HepG2 (cell line): ENCODE measurements at regions not wholly inside any gene's neighbourhood (a gene's known extent, or its start where the extent isn't known, plus 50 kb on each side); places are given as distances from the start of the nearest gene placed in this dataset.

ENCODE experiments used
- FOXP4 ChIP-seq: sonication (generic); formaldehyde crosslinking; IDR thresholded peaks from 2 replicates; pipeline ENCODE4 v1.4.0; 2020; ENCODE audit warnings: missing genetic modification reagents
- HNF1A ChIP-seq, 2 experiments: sonication (generic) in 1 of 2; formaldehyde crosslinking in 1 of 2; IDR thresholded peaks; 2 replicates each; pipeline versions ENCODE4 v1.4.0 to v1.6.1; 2016 to 2020; ENCODE audit warnings: borderline replicate concordance in 1 of 2, low read depth in 1 of 2, mild to moderate bottlenecking in 1 of 2, missing genetic modification reagents in 1 of 2
- KLF13 ChIP-seq: sonication (generic); formaldehyde crosslinking; IDR thresholded peaks from 2 replicates; pipeline ENCODE4 v1.4.0; 2020; ENCODE audit warnings: mild to moderate bottlenecking, missing genetic modification reagents
- MXI1 ChIP-seq: IDR thresholded peaks from 3 replicates; pipeline ENCODE4 v1.6.1; 2012; ENCODE audit warnings: low read depth, low read length, inconsistent platforms, borderline replicate concordance
- PBX3 ChIP-seq: sonication (generic); formaldehyde crosslinking; IDR thresholded peaks from 2 replicates; pipeline ENCODE4 v1.8.1; 2023; ENCODE audit warnings: missing genetic modification reagents, inconsistent platforms, borderline replicate concordance
- PHF8 ChIP-seq: sonication (generic); formaldehyde crosslinking; IDR thresholded peaks from 2 replicates; pipeline ENCODE4 v1.5.0; 2020; ENCODE audit warnings: missing genetic modification reagents
- REPIN1 ChIP-seq: sonication (generic); formaldehyde crosslinking; IDR thresholded peaks from 2 replicates; pipeline ENCODE4 v1.8.0; 2022; ENCODE audit warnings: missing genetic modification reagents, low read depth, mild to moderate bottlenecking, borderline replicate concordance
- ZFX ChIP-seq: sonication (generic); formaldehyde crosslinking; IDR thresholded peaks from 2 replicates; pipeline ENCODE4 v1.4.0; 2020; ENCODE audit warnings: mild to moderate bottlenecking, low read depth, missing genetic modification reagents, moderate library complexity
- ZNF20 ChIP-seq: sonication (generic); formaldehyde crosslinking; IDR thresholded peaks from 2 replicates; pipeline ENCODE4 v1.4.0; 2020; ENCODE audit warnings: mild to moderate bottlenecking, moderate library complexity, missing genetic modification reagents
- ZNF543 ChIP-seq: sonication (generic); formaldehyde crosslinking; IDR thresholded peaks from 2 replicates; pipeline ENCODE4 v1.4.0; 2020; ENCODE audit warnings: mild to moderate bottlenecking, missing genetic modification reagents
- ZNF724P ChIP-seq: sonication (generic); formaldehyde crosslinking; IDR thresholded peaks from 2 replicates; pipeline ENCODE4 v1.8.0; 2022; ENCODE audit warnings: missing genetic modification reagents, borderline replicate concordance
- ZNF772 ChIP-seq: sonication (generic); formaldehyde crosslinking; IDR thresholded peaks from 2 replicates; pipeline ENCODE4 v1.5.0; 2020; ENCODE audit warnings: mild to moderate bottlenecking, missing genetic modification reagents

GRCh38 chr12:17239874-17240273 is 633.9 kb upstream of the LMO3 start:
- TF ChIP-seq KLF13 (no peak), FOXP4 (CRISPR knock-in tag) (no peak), REPIN1 (CRISPR knock-in tag) (no peak), PHF8 (CRISPR knock-in tag) (no peak), ZFX (no peak), ZNF724P (no peak), ZNF20 (CRISPR knock-in tag) (no peak), PBX3 (no peak), ZNF772 (CRISPR knock-in tag) (no peak), ZNF543 (CRISPR knock-in tag) (no peak), HNF1A (IDR thresholded peaks at IDR 0.05; ENCODE audit: low read depth) (no peak), HNF1A (CRISPR knock-in tag; IDR thresholded peaks at IDR 0.05; ENCODE audit: borderline replicate concordance) (no peak), MXI1 (no peak)
